ENCODE measurements at regions not wholly inside any gene's neighbourhood (a gene's known extent, or its start where the extent isn't known, plus 50 kb on each side); places are given as distances from the start of the nearest gene placed in this dataset.

DNA sequence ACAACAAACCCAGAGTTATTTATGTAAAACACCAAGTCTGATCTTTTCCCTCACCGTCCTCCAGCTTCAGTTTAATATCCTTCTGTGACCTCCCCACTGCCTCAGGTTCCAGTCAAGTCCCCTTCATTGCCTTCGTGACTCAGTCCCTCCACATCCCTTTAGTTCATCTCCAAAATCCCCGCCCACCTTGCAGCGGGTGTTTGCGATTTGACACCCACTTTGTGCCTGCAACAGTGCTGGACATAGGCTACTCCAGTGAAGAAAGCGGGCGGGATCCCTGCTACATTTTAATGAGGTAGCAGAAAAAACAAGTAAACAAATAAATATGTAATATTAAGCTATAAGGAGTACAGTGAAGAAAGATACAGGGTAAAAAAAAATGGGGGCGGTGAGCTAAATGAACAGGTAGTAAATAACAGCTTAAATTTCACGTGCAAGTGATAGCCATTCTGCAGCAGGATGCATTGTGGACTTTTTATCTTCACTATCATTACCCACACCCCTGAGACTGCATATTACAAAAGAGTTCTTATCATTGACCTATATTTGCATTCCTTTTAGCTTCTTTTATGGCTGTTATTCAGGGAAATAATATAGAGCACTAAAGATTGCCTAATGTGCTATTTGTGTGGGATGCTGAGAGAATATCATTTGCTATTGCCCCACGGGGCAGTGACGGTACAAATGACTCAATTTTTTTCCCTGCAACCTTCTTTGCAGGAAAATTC lies 222.8 kb upstream of the NUDT4 start:
- DNase-seq (ENCODE audit: low read depth in 2 of 2): no peak

DNA sequence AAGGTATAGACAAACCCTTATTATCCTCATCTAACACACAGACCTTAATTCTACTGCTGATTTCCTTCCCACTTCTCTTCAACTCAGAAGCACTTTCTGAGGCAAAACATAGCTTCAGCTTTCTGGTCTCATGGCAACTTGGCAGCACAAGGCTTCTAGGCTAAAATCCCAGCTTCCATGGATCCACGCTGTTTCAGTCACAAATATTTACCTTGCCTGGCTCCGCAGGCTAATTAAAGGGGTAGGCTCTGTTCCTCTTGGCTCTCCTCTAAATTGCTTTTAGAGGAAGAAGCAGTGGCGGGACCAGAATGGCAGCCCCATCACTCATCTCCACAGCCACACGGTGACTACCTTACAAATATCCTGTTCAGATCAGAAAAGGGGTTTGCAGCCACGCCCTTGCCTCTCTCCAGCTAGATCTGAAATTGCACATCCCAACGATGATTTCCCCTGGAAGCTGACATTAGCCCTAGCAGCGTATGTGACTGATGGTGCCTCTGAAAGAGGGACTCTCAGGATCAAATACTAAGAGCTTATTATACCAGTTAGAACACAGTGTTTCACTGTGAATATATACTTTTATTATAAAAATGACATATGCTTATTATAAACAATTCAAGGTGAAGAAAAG lies 221.5 kb upstream of the NUDT4 start:
- DNase-seq (ENCODE audit: low read depth in 2 of 2): no peak

DNA sequence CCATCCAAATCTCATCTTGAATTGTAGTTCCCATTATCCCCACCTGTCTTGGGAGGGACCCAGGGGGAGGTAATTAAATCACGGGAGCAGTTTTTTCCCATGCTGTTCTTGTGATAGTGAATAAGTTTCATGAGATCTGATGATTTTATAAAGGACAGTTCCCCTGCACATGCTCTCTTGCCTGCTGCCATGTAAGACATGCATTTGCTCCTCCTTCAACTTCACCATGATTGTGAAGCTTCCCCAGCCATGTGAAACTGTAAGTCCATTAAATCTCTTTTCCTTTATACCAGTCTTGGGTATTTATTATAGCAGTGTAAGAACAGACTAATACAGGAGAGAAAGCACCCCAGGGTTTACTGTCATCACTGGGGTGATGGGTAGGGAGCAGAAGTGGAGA lies 220.4 kb upstream of the NUDT4 start:
- no peak for DNase-seq (ENCODE audit: low read depth in 2 of 2)

DNA sequence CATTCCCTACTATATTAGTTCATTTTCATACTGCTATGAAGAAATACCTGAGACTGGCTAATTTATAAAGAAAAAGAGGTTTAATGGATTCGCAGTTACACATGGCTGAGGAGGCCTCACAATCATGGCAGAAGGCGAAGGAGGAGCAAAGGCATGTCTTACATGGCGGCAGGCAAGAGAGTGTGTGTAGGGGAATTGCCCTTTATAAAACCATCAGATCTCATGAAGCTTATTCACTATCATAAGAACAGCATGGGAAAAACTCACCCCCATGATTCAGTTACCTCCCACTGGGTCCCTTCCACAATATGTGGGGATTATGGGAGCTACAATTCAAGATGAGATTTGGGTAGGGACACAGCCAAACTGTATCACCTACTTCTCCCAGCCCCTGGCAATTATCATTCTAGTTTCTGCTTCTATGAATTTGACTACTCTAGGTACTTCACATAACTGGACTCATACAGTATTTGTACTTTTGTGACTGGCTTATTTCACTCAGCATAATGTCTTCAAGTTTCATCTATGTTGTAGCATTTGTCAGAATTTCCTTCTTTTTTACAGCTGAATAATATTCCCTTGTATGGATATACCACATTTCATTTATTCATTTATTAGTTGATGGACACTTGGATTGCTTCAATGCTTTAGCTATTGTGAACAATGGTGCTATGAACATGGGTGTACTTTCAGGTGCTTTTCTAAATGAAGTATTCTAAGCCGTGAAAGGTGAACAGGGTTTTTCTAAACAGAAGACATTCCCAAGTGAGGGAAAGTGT lies 219.5 kb upstream of the NUDT4 start:
- DNase-seq (ENCODE audit: low read depth in 2 of 2): no peak

DNA sequence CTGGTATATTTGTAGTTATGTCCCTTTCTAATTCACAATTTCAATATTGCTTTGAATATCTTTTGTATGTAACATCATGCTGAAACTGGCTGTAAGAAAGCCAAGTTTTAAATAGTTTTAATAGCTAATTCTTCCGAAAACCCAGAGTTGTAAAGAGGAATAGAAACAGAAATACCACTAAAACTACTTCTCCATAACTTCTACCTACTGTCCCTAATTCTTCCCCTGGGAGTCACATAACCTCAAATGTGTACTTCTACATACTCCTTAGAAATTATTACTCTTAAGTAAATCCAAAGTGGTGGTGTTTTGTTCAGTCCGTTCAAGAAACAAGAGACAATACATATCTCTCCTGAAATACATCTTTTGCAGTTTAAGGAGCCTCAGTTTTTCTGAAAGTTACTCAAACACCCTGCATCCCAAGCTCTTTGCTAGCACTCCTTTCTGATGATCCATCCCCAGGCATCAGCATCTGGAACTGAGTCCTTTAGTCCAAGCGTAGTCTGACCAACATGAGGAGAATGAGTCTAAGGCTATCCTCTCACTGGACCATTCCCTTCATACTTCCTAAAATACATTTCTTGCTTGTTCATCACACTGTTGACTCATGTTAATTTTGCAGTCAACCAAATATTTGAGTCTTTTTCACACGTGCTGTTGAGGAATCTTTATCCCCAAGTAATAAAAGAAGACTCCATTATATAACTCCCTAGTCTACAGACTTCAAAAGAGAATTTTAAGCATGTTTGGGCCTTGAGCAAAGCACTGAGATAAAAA lies 214.3 kb upstream of the NUDT4 start:
- no peak for DNase-seq (ENCODE audit: low read depth in 2 of 2)

DNA sequence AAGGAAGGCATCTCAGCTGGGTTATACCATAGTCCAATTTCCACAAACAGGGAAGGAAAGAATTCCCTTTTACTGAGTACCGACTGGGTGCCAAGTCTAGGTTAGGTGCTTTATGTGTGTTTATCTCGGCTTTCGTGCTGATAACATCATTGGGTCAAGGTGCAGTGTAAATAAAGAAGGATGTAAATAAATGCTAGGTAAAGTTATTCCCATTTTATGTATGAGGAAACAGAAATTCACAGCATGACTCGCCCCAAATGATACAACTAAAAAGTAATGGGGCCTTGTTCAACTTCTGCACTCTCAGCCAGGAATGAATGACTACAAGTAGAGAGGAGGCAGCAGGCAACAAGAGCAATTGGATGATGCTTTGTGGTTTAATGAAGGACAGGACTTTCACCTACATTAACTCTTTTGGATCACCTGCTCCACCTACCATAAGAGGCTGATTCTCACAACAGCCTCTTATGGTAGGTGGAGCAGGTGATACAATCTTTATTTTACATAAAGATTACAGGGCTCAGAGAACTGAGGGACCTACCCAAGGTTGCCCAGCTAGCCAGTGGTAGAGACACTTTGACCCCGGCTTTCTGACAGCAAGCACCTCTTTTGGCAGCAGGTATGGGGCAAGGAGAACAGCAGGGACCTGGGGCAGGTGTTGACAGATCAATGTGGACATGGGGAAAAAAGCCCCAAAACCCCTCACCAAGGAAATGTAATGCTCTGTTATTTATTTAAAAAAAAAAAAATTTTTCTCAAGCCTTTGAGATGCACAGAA lies 213.4 kb upstream of the NUDT4 start:
- no peak for DNase-seq (ENCODE audit: low read depth in 2 of 2)

DNA sequence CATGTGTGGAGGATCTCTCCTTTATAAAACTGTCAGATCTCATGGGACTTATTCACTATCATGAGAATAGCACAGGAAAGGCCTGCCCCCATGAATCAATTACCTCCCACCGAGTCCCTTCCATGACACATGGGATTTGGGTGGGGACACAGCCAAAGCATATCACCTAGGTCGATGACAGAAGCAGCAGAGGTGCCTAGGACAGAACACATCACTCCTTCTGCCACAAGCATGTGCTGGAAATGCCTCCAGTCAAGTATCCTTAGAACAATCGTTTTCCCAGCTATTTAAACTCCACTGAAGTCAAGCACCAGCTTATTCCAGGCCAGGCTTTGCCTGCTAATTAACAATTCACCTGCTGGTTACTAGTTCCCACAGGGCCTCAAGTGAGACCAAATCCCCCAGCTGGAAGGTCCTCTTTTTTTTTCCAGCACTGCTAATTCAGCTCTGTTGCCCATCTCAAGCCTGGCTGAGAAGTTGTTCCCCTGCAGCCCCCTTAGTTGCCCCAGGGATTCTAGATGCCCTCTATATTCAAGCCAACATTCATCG lies 212.3 kb upstream of the NUDT4 start:
- DNase-seq (ENCODE audit: low read depth in 2 of 2): no peak

DNA sequence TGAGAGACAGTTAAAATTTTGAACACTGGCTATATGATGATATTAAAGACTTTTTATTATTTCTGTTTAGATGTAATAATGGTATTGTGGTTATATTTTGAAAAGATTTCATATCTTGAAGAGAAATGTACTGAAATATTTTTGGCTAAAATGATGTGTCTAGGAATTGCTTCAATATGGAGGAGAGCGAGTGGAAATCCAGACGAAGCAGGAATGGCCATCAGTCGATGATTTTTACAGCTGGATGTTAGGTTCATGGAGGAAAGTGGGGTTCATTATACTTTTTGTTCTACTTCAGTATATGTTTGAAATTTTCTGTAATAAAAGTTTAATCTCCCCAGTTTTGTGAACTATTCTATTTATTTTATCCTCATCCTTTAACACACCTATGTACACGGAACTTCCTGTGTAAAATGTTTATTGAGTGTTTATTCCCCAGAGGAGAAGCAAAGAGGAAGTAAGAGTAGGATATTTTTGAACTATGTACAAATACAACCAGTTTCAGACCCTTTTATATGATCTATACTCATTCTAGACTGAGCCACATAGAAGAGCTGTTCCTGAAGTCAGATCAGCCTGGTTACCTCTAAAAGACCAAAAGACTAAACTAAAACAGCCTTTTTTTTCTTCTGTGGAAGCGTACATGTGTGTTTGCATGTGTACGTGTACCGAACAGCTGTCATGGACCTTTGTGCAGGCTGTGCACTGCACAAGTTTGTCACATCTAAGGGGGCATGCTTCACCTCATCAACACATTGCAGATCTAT lies 211.0 kb upstream of the NUDT4 start:
- DNase-seq (ENCODE audit: low read depth in 2 of 2): no peak

DNA sequence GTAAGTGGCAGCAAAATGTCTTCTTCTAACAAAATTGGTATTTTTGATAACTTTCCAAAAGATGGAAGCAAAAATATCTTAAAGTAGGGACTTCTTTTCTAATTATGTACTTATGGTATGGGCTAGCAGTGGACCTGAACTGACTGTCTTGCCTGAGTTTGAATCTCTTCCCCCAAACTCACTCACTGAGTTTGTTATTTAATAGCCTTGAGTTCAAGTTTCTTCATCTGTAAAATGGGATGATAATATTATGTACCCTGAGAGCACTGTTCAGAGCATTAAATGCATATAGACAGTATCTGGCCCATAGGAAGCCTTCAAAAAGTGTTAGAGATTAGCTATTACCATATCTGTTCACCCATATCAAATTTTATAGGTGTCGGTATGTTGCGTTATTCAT lies 210.4 kb upstream of the NUDT4 start:
- no peak for DNase-seq (ENCODE audit: low read depth in 2 of 2)

DNA sequence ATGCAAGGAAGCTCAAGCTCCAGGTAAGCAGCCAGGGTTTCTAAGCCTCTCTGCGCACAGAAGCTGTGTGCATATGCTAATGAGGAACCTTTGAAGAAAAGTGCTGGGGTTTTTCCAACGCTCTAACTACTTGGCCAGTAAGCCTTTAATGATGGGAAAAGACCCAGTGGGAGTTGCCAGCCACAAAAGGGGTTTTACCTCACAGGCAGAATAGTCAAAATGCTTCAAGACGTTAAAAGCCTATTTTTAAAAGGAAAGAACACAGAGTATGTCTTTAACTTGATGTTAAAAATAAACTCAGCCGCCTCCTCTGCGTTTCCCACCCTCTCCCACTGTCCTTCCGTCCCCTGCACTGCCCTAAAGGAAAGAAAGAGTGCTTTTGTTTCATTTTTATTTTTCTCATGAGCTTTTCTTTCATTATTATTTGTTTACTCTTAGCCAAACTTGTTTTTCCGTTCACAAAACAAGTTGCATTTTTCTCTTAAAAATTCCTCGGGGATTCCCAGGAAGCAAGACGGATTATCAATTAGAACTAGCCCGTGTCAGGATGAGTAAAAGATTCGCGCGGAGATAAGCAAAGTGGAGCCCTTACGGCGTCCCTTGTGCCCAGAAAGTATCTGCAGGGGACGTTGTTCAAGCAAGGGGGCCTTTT lies 209.8 kb upstream of the NUDT4 start:
- peak in 1 of 2 donors; percentile 7 for DNase-seq (ENCODE audit: low read depth in 2 of 2)

DNA sequence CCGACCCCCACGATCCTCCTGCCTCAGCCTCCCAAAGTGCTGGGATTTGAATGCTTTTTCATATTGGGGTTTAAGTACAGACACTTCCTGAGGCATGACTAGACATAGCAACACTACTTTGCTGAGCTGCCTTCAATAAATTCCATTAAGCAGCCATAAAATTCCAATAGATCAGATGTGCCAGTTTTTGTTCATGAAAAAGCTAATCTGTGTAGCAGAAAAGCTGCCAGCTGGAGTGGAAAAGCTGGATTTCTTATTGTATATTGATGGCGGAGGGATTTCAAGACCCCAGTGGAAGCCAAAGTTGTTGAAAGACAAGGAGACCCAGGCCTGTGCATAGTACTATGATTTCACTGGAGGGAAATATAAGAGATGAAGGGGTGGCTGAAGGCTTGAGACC lies 209.0 kb upstream of the NUDT4 start:
- DNase-seq (ENCODE audit: low read depth in 2 of 2): no peak

DNA sequence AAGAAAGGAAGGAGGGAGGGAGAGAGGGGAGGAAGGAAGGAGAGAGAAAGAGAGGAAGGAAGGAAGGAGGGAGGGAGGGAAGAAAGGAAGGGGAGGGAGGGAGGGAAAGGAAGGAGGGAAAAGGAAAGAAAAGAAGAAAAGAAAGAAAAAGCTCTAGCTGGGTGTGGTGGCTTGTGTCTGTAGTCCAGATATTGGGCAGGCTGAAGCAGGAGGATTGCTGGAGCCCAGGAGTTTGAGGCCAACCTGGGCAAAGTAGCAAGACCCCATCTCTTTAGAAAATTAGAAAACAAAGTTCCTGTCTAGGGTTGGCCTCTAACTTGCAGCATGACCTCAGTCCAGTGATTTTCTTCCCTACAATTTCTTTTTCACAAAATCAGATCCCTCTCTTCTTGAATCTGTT lies 208.2 kb upstream of the NUDT4 start:
- DNase-seq (ENCODE audit: low read depth in 2 of 2): no peak

DNA sequence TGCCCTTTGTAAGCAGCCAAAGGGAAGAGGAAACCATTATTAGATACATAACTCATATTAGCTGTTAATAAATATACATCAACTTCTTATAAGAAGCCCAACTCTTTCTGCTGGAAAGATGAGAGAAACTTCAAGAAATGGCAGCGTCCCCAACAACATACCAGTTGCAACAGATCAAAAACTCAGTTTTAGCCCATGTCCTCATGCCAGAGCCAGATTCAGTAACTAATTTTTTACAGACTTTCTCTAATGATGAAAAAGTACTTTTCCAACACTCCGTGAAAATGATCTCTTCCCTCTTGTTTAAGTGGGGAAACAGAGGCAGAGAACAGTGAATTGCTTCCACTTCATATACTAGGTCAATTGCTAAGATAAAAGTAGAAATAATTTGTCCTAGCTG lies 206.8 kb upstream of the NUDT4 start:
- DNase-seq (ENCODE audit: low read depth in 2 of 2): no peak

DNA sequence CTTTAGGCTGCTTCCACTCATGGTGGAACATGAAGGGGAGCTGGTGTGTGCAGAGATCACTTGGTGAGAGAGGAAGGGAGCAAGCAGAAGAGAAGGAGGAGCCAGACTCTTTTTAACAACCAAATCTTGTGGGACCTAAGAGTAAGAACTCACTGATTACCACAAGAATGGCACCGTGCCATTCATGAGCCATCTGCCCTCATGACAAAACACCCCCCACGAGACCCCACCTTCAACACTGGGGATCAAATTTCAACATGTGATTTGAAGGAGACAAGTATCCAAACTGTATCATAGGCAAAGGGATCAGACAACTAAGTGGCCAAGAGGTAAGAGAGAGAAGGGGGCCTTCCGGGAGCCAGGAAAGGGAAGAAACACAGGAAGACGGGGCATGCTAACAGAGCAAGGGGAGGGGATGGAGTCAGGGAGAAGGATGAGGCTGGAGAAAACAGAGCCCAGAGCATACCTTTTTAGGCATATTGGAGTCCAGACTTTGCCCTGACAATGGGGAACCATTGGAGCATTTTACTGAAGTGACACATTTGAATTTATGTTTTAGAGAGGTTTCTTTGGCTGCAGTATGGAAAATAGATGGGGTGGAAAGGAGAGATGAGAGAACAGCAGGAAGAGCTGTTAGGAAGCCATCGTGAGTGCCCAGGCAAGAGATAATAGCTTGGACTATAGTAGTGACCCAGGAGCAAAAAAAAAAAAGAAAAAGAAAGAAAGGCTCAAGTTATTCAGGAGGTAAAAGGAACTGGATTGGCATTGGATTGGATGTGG lies 204.4 kb upstream of the NUDT4 start:
- DNase-seq (ENCODE audit: low read depth in 2 of 2): no peak

DNA sequence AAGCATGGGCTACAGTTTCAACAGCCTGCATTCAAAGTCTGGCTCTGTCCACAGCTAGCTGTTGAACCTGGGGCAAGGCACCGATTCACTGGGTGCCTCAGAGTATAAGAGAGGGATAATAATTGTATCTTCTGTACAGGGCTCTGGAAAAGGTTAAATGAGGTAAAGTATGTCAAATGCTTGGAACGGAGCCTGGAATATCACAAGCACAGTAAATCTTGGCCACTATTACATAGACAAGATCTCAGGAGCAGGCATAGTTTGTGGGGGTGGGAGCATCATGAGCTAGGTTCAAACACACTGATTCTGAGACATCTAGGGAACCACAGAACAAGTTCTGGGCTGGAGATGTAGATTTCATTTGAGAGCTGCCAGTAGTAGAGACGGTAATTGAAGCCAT lies 203.7 kb upstream of the NUDT4 start:
- DNase-seq (ENCODE audit: low read depth in 2 of 2): no peak

DNA sequence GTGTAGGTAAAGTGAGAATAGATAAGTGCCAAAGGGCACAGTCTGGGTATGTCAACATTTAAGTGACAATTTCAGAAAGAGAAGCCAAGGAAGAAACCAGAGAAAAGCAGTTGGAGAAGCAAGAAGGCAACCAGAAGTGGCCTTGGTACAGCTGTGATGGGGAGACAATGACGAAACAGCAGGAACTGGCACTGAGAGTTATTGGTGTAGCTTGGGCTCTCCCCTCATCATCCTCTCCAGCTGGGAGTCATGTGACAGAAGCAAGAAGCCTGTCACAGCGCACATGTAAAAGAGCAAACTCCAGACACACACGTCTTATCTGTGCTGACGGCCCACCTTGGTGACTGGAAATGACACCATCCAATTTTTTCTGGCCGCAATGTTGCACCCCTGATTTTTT lies 203.3 kb upstream of the NUDT4 start:
- DNase-seq (ENCODE audit: low read depth in 2 of 2): no peak

DNA sequence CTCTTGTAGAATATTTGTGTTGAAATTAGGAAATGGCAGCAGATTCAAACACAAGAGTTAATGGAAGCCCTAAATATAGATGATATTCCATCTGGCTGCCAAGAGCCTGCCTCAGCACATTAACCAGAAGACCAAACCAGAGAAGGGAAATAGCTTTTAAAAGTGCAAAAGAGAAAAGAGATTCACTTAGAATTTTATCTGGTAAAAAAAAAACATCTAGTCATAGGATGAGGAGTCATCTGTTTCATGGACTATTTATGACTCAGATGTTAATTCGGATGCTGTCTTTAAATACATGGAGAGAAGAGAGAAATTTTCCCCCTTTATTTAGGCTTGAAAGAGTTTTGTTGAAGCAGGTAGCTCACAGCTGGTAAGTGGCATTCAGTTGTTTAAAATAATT lies 201.6 kb upstream of the NUDT4 start:
- DNase-seq (ENCODE audit: low read depth in 2 of 2): no peak

DNA sequence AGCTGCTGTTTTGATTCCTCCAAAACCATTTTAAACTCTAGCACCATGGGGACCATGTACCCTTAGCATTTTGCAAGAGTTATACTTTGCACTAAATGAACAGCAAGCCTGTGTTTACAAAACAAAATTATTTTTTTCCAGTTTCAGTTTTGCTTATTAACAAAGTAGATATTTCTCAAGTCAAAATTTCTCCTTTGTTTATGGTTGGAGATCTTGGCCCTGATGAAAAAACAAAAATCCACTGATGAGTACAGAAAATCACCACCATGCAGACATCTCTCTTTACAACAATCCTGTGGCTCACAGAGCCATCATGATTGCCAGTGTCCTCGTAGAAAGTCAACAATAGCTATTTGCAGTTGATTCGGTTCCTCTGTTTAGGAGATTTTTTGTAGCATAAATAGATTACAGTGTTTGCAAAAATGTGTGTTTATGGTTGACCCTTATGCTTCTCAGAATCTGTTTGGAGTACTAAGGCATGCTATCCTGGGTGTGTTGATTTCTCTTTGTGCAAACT lies 201.1 kb upstream of the NUDT4 start:
- no peak for DNase-seq (ENCODE audit: low read depth in 2 of 2)

Measured in stimulated activated CD4-positive, alpha-beta T cell treated with anti-CD3 and anti-CD28 coated beads, Interleukin-15, amount 100 ng/mL, for 48 hours (primary cell).